Spleen (tissue), 7 donors: ENCODE measurements at regions not wholly inside any gene's neighbourhood (a gene's known extent, or its start where the extent isn't known, plus 50 kb on each side); places are given as distances from the start of the nearest gene placed in this dataset.

ENCODE experiments used
- POLR2A ChIP-seq, 3 donors: fragments of 450-650 bp; IDR thresholded peaks; one replicate each; pipeline ENCODE4 v1.5.1; 2017; ENCODE audit warnings: antibody characterized with exemption in 3 of 3, mild to moderate bottlenecking in 1 of 3
- TF ChIP-seq, protein P1 (sequence below), 11 experiments: fragments of 200-600 bp in 7 of 11; fragments of 450-650 bp in 4 of 11; sonication (generic) in 4 of 11; IDR thresholded peaks in 8 of 11; conservative IDR thresholded peaks in 3 of 11; 1 replicate in 7 of 11; 2 replicates in 4 of 11; pipeline versions ENCODE4 v1.4.0 to v1.8.0; 2016 to 2021; ENCODE audit warnings: antibody characterized with exemption in 11 of 11, inconsistent platforms in 4 of 11, mild to moderate bottlenecking in 1 of 11
- donor health status: DM: no; HTN: no; CAD: no; lungs with moderate emphysema.
- donor health status: DM: no; HTN: no; CAD: no.
- donor health status: DM: no; HTN: no; CAD: no.

DNA sequence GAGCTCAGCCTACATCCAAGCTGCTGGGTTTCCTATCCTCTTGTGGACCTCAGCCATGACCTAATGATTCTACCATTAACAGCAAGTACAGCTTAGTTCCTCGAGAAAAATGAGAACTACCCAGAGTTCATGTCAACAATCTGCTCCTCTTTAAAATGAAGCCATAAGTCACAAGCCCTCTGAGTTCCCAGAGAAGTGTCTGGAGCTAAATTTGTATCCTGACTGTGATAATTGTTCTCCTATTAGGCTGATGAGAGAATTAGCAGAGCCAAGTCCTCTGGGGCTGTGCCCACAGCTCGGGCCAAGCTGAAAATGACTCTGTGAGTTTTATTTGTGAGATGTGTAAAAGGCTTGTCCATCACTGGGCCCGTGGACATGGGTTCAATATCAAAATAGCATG lies 145.1 kb upstream of the SMIM23 start:
- TF ChIP-seq, protein P1, sequence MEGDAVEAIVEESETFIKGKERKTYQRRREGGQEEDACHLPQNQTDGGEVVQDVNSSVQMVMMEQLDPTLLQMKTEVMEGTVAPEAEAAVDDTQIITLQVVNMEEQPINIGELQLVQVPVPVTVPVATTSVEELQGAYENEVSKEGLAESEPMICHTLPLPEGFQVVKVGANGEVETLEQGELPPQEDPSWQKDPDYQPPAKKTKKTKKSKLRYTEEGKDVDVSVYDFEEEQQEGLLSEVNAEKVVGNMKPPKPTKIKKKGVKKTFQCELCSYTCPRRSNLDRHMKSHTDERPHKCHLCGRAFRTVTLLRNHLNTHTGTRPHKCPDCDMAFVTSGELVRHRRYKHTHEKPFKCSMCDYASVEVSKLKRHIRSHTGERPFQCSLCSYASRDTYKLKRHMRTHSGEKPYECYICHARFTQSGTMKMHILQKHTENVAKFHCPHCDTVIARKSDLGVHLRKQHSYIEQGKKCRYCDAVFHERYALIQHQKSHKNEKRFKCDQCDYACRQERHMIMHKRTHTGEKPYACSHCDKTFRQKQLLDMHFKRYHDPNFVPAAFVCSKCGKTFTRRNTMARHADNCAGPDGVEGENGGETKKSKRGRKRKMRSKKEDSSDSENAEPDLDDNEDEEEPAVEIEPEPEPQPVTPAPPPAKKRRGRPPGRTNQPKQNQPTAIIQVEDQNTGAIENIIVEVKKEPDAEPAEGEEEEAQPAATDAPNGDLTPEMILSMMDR (IDR thresholded peaks at IDR 0.05 in 8 of 11, conservative IDR thresholded peaks at IDR 0.05 in 3 of 11), result no peak
- TF ChIP-seq POLR2A (IDR thresholded peaks at IDR 0.05), result no peak
